ENCODE measurements at regions not wholly inside any gene's neighbourhood (a gene's known extent, or its start where the extent isn't known, plus 50 kb on each side); places are given as distances from the start of the nearest gene placed in this dataset.

GRCh38 chr16:85431431-85432124, 181.5 kb upstream of the GSE1 start:
- no peak overlapping the region for H3K4me3 ChIP-seq
- TF ChIP-seq EP300 (IDR thresholded peaks at IDR 0.05; ENCODE audit: low read depth) (no peak), CTCF (IDR thresholded peaks at IDR 0.05) (no peak), POLR2A (IDR thresholded peaks at IDR 0.05) (no peak), POLR2AphosphoS5 (IDR thresholded peaks at IDR 0.05) (no peak)
- no peaks in the 10 kb centered on the region for H3K36me3 ChIP-seq
- H3K4me1 ChIP-seq, result peaks cover 8 to 11% (median 10%) of the 10 kb centered on the region in 4 donors
- no peaks in the 10 kb centered on the region for H3K27me3 ChIP-seq
- peak; percentile 5 for DNase-seq
- intact Hi-C loops (cut with DNase I; ENCODE audit: low total_unique reads) (no loop called here), in situ Hi-C loops (cut with MboI; ENCODE audit: low pct_ligation_motif_present in 1 of 4, low pct_unique_long_range_greater_than_20kb in 1 of 4, low sequenced_read_pairs in 3 of 4) (loop anchor here in 2 of 4 donors (10.0 to 25.0 kb wide), 2 partner anchors 63 to 181 kb away; partner anchors contain the start of gene GSE1 (in 2 of the 2))
- H3K9me3 ChIP-seq, result no peaks in the 10 kb centered on the region
- H3K27ac ChIP-seq, result no peak overlapping the region
- 92% methylated on average over 33 of the region's 33 CpGs; no CpG with 5 or more reads in 1 of the 2 donors for WGBS, 2 donors (ENCODE audit: low coverage in 1 of 2)

DNA sequence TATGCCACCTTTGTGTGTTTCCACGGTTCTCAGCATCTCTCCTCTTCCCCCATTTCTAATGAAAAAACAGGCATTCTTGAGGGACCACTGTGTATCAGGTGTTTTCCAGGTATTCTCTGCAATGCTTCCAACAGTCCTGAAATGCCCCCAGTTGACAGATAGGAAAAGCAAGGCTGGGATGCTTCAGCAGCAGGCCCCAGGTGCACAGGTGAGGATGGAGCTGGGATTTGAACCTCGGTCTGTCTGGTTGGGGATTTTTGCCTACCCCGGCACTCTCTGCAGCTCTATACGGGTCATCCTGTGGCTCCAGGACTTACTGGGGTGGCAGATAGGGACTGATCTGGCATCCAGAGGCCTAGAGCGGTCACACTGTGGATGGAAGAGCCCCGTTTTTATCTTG, 180.5 kb upstream of the GSE1 start:
- Histone ChIP-seq H3K4me3 (no peak overlapping the region), H3K36me3 (no peaks in the 10 kb centered on the region), H3K4me1 (peaks cover 19 to 22% (median 20%) of the 10 kb centered on the region in 4 donors), H3K27ac (no peak overlapping the region), H3K9me3 (no peaks in the 10 kb centered on the region), H3K27me3 (no peaks in the 10 kb centered on the region)
- no peak for TF ChIP-seq EP300 (IDR thresholded peaks at IDR 0.05; ENCODE audit: low read depth)
- TF ChIP-seq POLR2AphosphoS5 (IDR thresholded peaks at IDR 0.05), result no peak
- no peak for TF ChIP-seq POLR2A (IDR thresholded peaks at IDR 0.05)
- TF ChIP-seq CTCF (IDR thresholded peaks at IDR 0.05), result no peak
- intact Hi-C loops (cut with DNase I; ENCODE audit: low total_unique reads) (no loop called here), in situ Hi-C loops (cut with MboI; ENCODE audit: low pct_ligation_motif_present in 1 of 4, low pct_unique_long_range_greater_than_20kb in 1 of 4, low sequenced_read_pairs in 3 of 4) (loop anchor here in 2 of 4 donors (10.0 to 25.0 kb wide), 2 partner anchors 62 to 180 kb away; partner anchors contain the start of gene GSE1 (in 2 of the 2))
- no peak for DNase-seq
- WGBS, 2 donors (ENCODE audit: low coverage in 1 of 2), result 87% methylated on average over 6 of the region's 6 CpGs; no CpG with 5 or more reads in 1 of the 2 donors

DNA sequence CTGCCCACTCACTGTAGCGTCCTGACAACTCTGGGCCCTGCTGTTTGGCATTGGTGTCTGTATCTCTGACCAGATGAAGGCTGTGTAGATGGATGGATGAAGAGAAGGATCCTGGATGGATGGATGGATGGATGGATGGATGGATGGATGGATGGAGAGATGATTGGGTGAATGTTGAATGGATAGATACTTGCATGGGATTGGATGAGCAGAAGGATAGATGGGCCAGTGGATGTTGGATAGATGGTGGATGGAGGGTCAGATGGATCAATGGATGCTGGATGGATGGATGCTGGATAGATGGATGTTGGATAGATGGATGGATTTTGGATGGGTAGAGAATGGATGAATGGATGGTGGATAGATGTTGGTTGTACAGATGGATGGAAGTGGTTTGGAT, 179.6 kb upstream of the GSE1 start:
- intact Hi-C loops (cut with DNase I; ENCODE audit: low total_unique reads) (no loop called here), in situ Hi-C loops (cut with MboI; ENCODE audit: low pct_ligation_motif_present in 1 of 4, low pct_unique_long_range_greater_than_20kb in 1 of 4, low sequenced_read_pairs in 3 of 4) (loop anchor here in 2 of 4 donors (10.0 to 25.0 kb wide), 2 partner anchors 61 to 179 kb away; partner anchors contain the start of gene GSE1 (in 2 of the 2))
- H3K27me3 ChIP-seq, result no peaks in the 10 kb centered on the region
- H3K36me3 ChIP-seq, result no peaks in the 10 kb centered on the region
- H3K9me3 ChIP-seq, result no peaks in the 10 kb centered on the region
- peaks cover 20 to 30% (median 27%) of the 10 kb centered on the region in 4 donors for H3K4me1 ChIP-seq
- WGBS, 2 donors (ENCODE audit: low coverage in 1 of 2), result 94% methylated on average over 1 of the region's 1 CpG; no CpG with 5 or more reads in 1 of the 2 donors
- DNase-seq, result no peak
- no peak overlapping the region for H3K27ac ChIP-seq
- no peak overlapping the region for H3K4me3 ChIP-seq
- no peak for TF ChIP-seq EP300 (IDR thresholded peaks at IDR 0.05; ENCODE audit: low read depth)
- no peak for TF ChIP-seq CTCF (IDR thresholded peaks at IDR 0.05)
- no peak for TF ChIP-seq POLR2AphosphoS5 (IDR thresholded peaks at IDR 0.05)
- no peak for TF ChIP-seq POLR2A (IDR thresholded peaks at IDR 0.05)

GRCh38 chr16:85435286-85435685, 177.8 kb upstream of the GSE1 start:
- WGBS, 2 donors (ENCODE audit: low coverage in 1 of 2), result 80 to 88% methylated on average over 1 to 6 of the region's 8 CpGs
- DNase-seq, result no peak
- Histone ChIP-seq H3K4me1 (peaks cover 20 to 33% (median 32%) of the 10 kb centered on the region in 4 donors), H3K36me3 (no peaks in the 10 kb centered on the region), H3K4me3 (no peak overlapping the region), H3K9me3 (no peaks in the 10 kb centered on the region), H3K27ac (peak overlapping the region in 2 of 4 donors; percentile 87 to 93), H3K27me3 (no peaks in the 10 kb centered on the region)
- in situ Hi-C loops (cut with MboI; ENCODE audit: low pct_ligation_motif_present in 1 of 4, low pct_unique_long_range_greater_than_20kb in 1 of 4, low sequenced_read_pairs in 3 of 4) (loop anchor here in 2 of 4 donors (10.0 to 25.0 kb wide), 2 partner anchors 60 to 177 kb away; partner anchors contain the start of gene GSE1 (in 2 of the 2)), intact Hi-C loops (cut with DNase I; ENCODE audit: low total_unique reads) (no loop called here)
- TF ChIP-seq CTCF (IDR thresholded peaks at IDR 0.05) (no peak), POLR2AphosphoS5 (IDR thresholded peaks at IDR 0.05) (no peak), EP300 (IDR thresholded peaks at IDR 0.05; ENCODE audit: low read depth) (no peak), POLR2A (IDR thresholded peaks at IDR 0.05) (no peak)
